Daoy (cell line): ENCODE measurements at regions not wholly inside any gene's neighbourhood (a gene's known extent, or its start where the extent isn't known, plus 50 kb on each side); places are given as distances from the start of the nearest gene placed in this dataset.
"Not testable (repeated sequence)": the region's sequence is repeated elsewhere in the genome, so short reads cannot be mapped to it uniquely, and the experiment has no call there.

Source experiments
- DNase-seq: peaks from one replicate; pipeline ENCODE4 v3.0.0-alpha.2; 2015; ENCODE audit warnings: low read depth

GRCh38 chr5:101782352-101783103 lies 513.6 kb downstream of the SLCO4C1 start:
- DNase-seq: no peak

- DNase-seq: no peak
Measured at GRCh38 chr5:101751105-101751504, 545.0 kb downstream of the SLCO4C1 start.

- not testable (repeated sequence) for DNase-seq
Measured at GRCh38 chr5:101743000-101743399, 553.1 kb downstream of the SLCO4C1 start.

GRCh38 chr5:101728933-101729332 lies 567.2 kb downstream of the SLCO4C1 start:
- no peak for DNase-seq

- no peak for DNase-seq
Measured at GRCh38 chr5:101721543-101721942, 574.5 kb downstream of the SLCO4C1 start.

- DNase-seq: no peak
Measured at GRCh38 chr5:101720033-101720432, 576.1 kb downstream of the SLCO4C1 start.

- DNase-seq: no peak
Measured at GRCh38 chr5:101717721-101718120, 578.4 kb downstream of the SLCO4C1 start.

GRCh38 chr5:101716941-101717340 lies 579.1 kb downstream of the SLCO4C1 start:
- no peak for DNase-seq

GRCh38 chr5:101715790-101716189 lies 580.3 kb downstream of the SLCO4C1 start:
- not testable (repeated sequence) for DNase-seq

- no peak for DNase-seq
Measured at GRCh38 chr5:101689306-101689705, 606.8 kb downstream of the SLCO4C1 start.

- no peak for DNase-seq
Measured at GRCh38 chr5:101688156-101688555, 607.9 kb downstream of the SLCO4C1 start.

- no peak for DNase-seq
Measured at GRCh38 chr5:101687349-101687985, 608.6 kb downstream of the SLCO4C1 start.

GRCh38 chr5:101686536-101687157 lies 609.4 kb downstream of the SLCO4C1 start:
- no peak for DNase-seq

- no peak for DNase-seq
Measured at GRCh38 chr5:101679816-101680215, 616.3 kb downstream of the SLCO4C1 start.

GRCh38 chr5:101678481-101679193 lies 617.4 kb downstream of the SLCO4C1 start:
- DNase-seq: peak; percentile 4

- DNase-seq: no peak
Measured at GRCh38 chr5:101677961-101678360, 618.1 kb downstream of the SLCO4C1 start.

GRCh38 chr5:101676646-101677045 lies 619.4 kb downstream of the SLCO4C1 start:
- DNase-seq: no peak

GRCh38 chr5:101675510-101676219 lies 620.4 kb downstream of the SLCO4C1 start:
- DNase-seq: no peak

GRCh38 chr5:101673120-101673519 lies 623.0 kb downstream of the SLCO4C1 start:
- no peak for DNase-seq

- no peak for DNase-seq
Measured at GRCh38 chr5:101664071-101664791, 631.9 kb downstream of the SLCO4C1 start.

- DNase-seq: no peak
Measured at GRCh38 chr5:101663543-101663942, 632.5 kb downstream of the SLCO4C1 start.
